HepG2 (cell line): ENCODE measurements at regions not wholly inside any gene's neighbourhood (a gene's known extent, or its start where the extent isn't known, plus 50 kb on each side); places are given as distances from the start of the nearest gene placed in this dataset.

Experiments
- ATAC-seq: fragments of 200-7000 bp; cut with Tn5 transposase; 3 replicates; pipeline ENCODE4 v1.9.1; 2020; ENCODE audit warnings: mild to moderate bottlenecking, moderate library complexity
- BruUV-seq: library from RNA; stranded (reverse); fragments of 400-500 nt; replicated peaks from 2 replicates; lab custom pipeline; 2021; lab: Mats Ljungman, UMichigan
- CTCF ChIA-PET: fragments of 300-600 bp; formaldehyde crosslinking; extraction: SDS; loops from one replicate; lab custom pipeline; 2021; ENCODE audit warnings: low total read pairs, inconsistent platforms, low intra/inter-chr PET ratio; lab: Yijun Ruan, JAX
- POLR2A ChIA-PET: fragments of 350-600 bp; sonication (Branson Sonifier 250); formaldehyde crosslinking; loops from one replicate; lab custom pipeline; 2020; ENCODE audit warnings: antibody characterized with exemption, inconsistent platforms; lab: Yijun Ruan, JAX
- DNase-seq: peaks from one replicate; pipeline ENCODE4 v3.0.0-alpha.2; 2015; ENCODE audit warnings: low spot score
- FAIRE-seq: peaks from 3 replicates; lab custom pipeline; 2011; peaks lifted over from hg19 to GRCh38; lab: Jason Lieb, UNC
- H2AFZ ChIP-seq: one replicate; pipeline ENCODE4 v1.6.1; 2011; ENCODE audit warnings: low read length, inconsistent platforms
- H3K27ac ChIP-seq: fragments of 300-600 bp; 3 replicates; pipeline ENCODE4 v1.8.0; 2011; ENCODE audit warnings: mixed run types, mild to moderate bottlenecking, mixed read lengths, low read length, inconsistent platforms; ENCODE audit not compliant: insufficient read depth; ENCODE audit errors: extremely low read length
- H3K27me3 ChIP-seq, 2 experiments: fragments of 200-600 bp in 1 of 2; 2 replicates in 1 of 2; 3 replicates in 1 of 2; pipeline versions ENCODE4 v1.6.0 to v1.8.0; 2011; ENCODE audit warnings: low read length in 2 of 2, mild to moderate bottlenecking in 2 of 2, moderate library complexity in 2 of 2, inconsistent platforms in 1 of 2; ENCODE audit not compliant: insufficient read depth in 2 of 2, control insufficient read depth in 1 of 2
- H3K36me3 ChIP-seq, 2 experiments: fragments of 200-600 bp in 1 of 2; replicated peaks in 1 of 2; 2 replicates in 1 of 2; 3 replicates in 1 of 2; pipeline versions ENCODE4 v1.5.1 to v1.8.0; 2011; ENCODE audit warnings: low read length in 2 of 2, inconsistent platforms in 1 of 2; ENCODE audit not compliant: insufficient read depth in 2 of 2, control insufficient read depth in 1 of 2
- H3K4me1 ChIP-seq: 2 replicates; pipeline ENCODE4 v1.5.1; 2012; ENCODE audit warnings: low read length, inconsistent platforms; ENCODE audit not compliant: insufficient read depth
- H3K4me2 ChIP-seq: 2 replicates; pipeline ENCODE4 v1.6.0; 2011; ENCODE audit warnings: low read depth, low read length, inconsistent platforms
- H3K4me3 ChIP-seq, 3 experiments: fragments of 200-600 bp in 1 of 3; sonication (generic), shearing (Covaris generic) in 1 of 3; replicated peaks in 1 of 3; 2 replicates each; pipeline ENCODE4 v1.5.1; 2011 to 2016; ENCODE audit warnings: low read length in 3 of 3, inconsistent platforms in 2 of 3, low read depth in 2 of 3, mild to moderate bottlenecking in 2 of 3, control low read depth in 1 of 3, mixed read lengths in 1 of 3; ENCODE audit not compliant: insufficient read depth in 1 of 3
- H3K79me2 ChIP-seq: one replicate; pipeline ENCODE4 v1.6.1; 2011; ENCODE audit warnings: low read length, inconsistent platforms; ENCODE audit not compliant: insufficient read depth
- H3K9ac ChIP-seq: 2 replicates; pipeline ENCODE4 v1.6.0; 2011; ENCODE audit warnings: mild to moderate bottlenecking, low read depth, low read length, inconsistent platforms; ENCODE audit not compliant: insufficient read depth
- H3K9me3 ChIP-seq: 2 replicates; pipeline ENCODE4 v1.5.1; 2012; ENCODE audit warnings: mild to moderate bottlenecking, low read length
- H4K20me1 ChIP-seq: 2 replicates; pipeline ENCODE4 v1.6.0; 2011; ENCODE audit warnings: inconsistent platforms, mild to moderate bottlenecking, low read length, moderate library complexity; ENCODE audit not compliant: insufficient read depth
- GZF1 ChIP-seq: sonication (generic); formaldehyde crosslinking; IDR thresholded peaks from 2 replicates; pipeline ENCODE4 v1.5.1; 2020; ENCODE audit warnings: mild to moderate bottlenecking, missing genetic modification reagents
- KDM2A ChIP-seq: sonication (generic); formaldehyde crosslinking; IDR thresholded peaks from 2 replicates; pipeline ENCODE4 v1.4.0; 2020; ENCODE audit warnings: low read depth, missing genetic modification reagents, borderline replicate concordance
- ZNF292 ChIP-seq: sonication (generic); formaldehyde crosslinking; IDR thresholded peaks from 2 replicates; pipeline ENCODE4 v1.8.1; 2022; ENCODE audit warnings: mild to moderate bottlenecking, low read depth, missing genetic modification reagents, borderline replicate concordance
- ZNF644 ChIP-seq: IDR thresholded peaks from 2 replicates; pipeline ENCODE4 v1.6.1; 2016; ENCODE audit warnings: low read depth
- ZNF75D ChIP-seq: sonication (generic); formaldehyde crosslinking; IDR thresholded peaks from 2 replicates; pipeline ENCODE4 v1.8.1; 2023; ENCODE audit warnings: missing genetic modification reagents, mild to moderate bottlenecking, borderline replicate concordance
- ZSCAN30 ChIP-seq: sonication (generic); formaldehyde crosslinking; IDR thresholded peaks from 2 replicates; pipeline ENCODE4 v1.5.0; 2020; ENCODE audit warnings: mild to moderate bottlenecking, missing genetic modification reagents
- WGBS: methylation state at CpG from one replicate; pipeline ENCODE4 v1.1.6; 2017; ENCODE audit warnings: low lambda C conversion rate; 5-methylcytosine and 5-hydroxymethylcytosine counted together
- in situ Hi-C: cut with HindIII; loops from 2 replicates; pipeline ENCODE4 v1.10.0; 2017; ENCODE audit warnings: low pct_unique_long_range_greater_than_20kb; ENCODE audit not compliant: extremely low pct_ligation_motif_present
- intact Hi-C: fragments of 100-400 bp; cut with micrococcal nuclease; formaldehyde crosslinking; loops from one replicate; pipeline ENCODE4 v1.10.0; 2022; ENCODE audit not compliant: unreplicated experiment
- TF ChIP-seq, protein P1 (sequence below): sonication (generic); formaldehyde crosslinking; IDR thresholded peaks from 2 replicates; pipeline ENCODE4 v1.9.0; 2022; ENCODE audit warnings: low read depth, missing genetic modification reagents
- TF ChIP-seq, protein P2 (sequence below): sonication (generic); formaldehyde crosslinking; IDR thresholded peaks from 2 replicates; pipeline ENCODE4 v1.9.0; 2021; ENCODE audit warnings: missing genetic modification reagents, borderline replicate concordance
- TF ChIP-seq, protein P3 (sequence below): sonication (generic); formaldehyde crosslinking; IDR thresholded peaks from 2 replicates; pipeline ENCODE4 v1.5.0; 2020; ENCODE audit warnings: mild to moderate bottlenecking, missing genetic modification reagents
- TF ChIP-seq, protein P4 (sequence below): sonication (generic); formaldehyde crosslinking; IDR thresholded peaks from 2 replicates; pipeline ENCODE4 v1.4.0; 2020; ENCODE audit warnings: missing genetic modification reagents

DNA sequence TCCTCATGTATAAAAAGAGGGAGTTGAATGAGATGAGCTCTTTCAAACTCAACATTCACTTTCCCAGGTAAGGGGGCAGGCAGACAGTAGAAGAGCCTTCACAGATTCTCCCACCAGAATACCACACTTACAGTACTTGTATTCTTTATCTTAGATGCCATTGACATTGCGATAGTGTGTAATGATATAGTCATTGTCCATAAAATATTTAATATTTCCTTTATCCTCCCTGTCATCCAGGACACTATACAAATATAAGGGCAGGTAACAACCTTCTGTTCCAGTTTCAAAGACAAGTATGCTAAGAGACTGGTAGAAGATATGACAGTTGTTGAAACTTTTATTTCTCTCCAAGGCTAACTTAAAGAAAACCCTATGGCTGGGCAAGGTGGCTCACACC, 56.5 kb upstream of the MTF2 start (continued):
- TF ChIP-seq, protein P1, sequence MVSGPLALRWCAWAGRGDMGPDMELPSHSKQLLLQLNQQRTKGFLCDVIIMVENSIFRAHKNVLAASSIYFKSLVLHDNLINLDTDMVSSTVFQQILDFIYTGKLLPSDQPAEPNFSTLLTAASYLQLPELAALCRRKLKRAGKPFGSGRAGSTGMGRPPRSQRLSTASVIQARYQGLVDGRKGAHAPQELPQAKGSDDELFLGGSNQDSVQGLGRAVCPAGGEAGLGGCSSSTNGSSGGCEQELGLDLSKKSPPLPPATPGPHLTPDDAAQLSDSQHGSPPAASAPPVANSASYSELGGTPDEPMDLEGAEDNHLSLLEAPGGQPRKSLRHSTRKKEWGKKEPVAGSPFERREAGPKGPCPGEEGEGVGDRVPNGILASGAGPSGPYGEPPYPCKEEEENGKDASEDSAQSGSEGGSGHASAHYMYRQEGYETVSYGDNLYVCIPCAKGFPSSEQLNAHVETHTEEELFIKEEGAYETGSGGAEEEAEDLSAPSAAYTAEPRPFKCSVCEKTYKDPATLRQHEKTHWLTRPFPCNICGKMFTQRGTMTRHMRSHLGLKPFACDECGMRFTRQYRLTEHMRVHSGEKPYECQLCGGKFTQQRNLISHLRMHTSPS (CRISPR knock-in tag): no peak
- TF ChIP-seq ZNF292 (CRISPR knock-in tag): no peak
- TF ChIP-seq ZNF75D (CRISPR knock-in tag): no peak
- no peak for TF ChIP-seq KDM2A (CRISPR knock-in tag)

DNA sequence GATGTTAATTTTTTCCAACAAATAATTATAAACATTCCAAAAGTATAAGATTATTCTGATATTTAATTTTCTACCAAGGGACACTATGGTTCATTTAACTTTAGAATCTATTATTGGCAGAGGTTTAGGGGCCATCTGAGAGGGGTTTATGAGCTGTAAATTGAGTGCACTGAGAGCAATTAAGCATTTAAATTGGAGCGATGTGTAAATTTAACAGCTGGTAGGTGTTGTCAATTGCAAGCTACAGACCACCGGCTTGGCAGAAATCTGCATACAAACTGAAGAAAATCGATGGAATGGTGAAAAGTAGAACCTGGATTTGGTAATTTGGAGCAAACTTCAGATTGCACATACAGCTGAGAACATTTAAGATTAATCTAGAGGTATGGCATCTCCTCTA, 55.8 kb upstream of the MTF2 start:
- Histone ChIP-seq H3K4me1 (no peaks in the 10 kb centered on the region), H3K4me2 (no peak overlapping the region), H3K4me3 (no peak overlapping the region), H3K79me2 (no peaks in the 10 kb centered on the region), H3K9ac (no peak overlapping the region), H3K36me3 (no peaks in the 10 kb centered on the region), H2AFZ (no peak overlapping the region), H3K27ac (no peak overlapping the region), H3K27me3 (no peaks in the 10 kb centered on the region; a peak in 2 of 5 replicates), H3K9me3 (no peaks in the 10 kb centered on the region), H4K20me1 (no peaks in the 10 kb centered on the region)
- CTCF ChIA-PET: interaction anchor here (3.7 kb wide), 1 partner anchor 39 kb away, joined by 45 read pairs; no protein-coding TSS in a partner anchor
- in situ Hi-C loops (loop anchor here (5.0 kb wide), 1 partner anchor 39 kb away; no protein-coding TSS in a partner anchor), intact Hi-C loops (no loop called here)
- POLR2A ChIA-PET: interaction anchor here (0.6 kb wide), 1 partner anchor 18 kb away, joined by 3 read pairs; no protein-coding TSS in a partner anchor
- TF ChIP-seq, protein P2, sequence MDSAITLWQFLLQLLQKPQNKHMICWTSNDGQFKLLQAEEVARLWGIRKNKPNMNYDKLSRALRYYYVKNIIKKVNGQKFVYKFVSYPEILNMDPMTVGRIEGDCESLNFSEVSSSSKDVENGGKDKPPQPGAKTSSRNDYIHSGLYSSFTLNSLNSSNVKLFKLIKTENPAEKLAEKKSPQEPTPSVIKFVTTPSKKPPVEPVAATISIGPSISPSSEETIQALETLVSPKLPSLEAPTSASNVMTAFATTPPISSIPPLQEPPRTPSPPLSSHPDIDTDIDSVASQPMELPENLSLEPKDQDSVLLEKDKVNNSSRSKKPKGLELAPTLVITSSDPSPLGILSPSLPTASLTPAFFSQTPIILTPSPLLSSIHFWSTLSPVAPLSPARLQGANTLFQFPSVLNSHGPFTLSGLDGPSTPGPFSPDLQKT (CRISPR knock-in tag): no peak
- TF ChIP-seq, protein P3, sequence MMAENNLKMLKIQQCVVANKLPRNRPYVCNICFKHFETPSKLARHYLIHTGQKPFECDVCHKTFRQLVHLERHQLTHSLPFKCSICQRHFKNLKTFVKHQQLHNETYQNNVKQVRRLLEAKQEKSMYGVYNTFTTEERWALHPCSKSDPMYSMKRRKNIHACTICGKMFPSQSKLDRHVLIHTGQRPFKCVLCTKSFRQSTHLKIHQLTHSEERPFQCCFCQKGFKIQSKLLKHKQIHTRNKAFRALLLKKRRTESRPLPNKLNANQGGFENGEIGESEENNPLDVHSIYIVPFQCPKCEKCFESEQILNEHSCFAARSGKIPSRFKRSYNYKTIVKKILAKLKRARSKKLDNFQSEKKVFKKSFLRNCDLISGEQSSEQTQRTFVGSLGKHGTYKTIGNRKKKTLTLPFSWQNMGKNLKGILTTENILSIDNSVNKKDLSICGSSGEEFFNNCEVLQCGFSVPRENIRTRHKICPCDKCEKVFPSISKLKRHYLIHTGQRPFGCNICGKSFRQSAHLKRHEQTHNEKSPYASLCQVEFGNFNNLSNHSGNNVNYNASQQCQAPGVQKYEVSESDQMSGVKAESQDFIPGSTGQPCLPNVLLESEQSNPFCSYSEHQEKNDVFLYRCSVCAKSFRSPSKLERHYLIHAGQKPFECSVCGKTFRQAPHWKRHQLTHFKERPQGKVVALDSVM (CRISPR knock-in tag): no peak
- TF ChIP-seq GZF1 (CRISPR knock-in tag): no peak
- no peak for TF ChIP-seq ZSCAN30 (CRISPR knock-in tag)
- TF ChIP-seq, protein P4, sequence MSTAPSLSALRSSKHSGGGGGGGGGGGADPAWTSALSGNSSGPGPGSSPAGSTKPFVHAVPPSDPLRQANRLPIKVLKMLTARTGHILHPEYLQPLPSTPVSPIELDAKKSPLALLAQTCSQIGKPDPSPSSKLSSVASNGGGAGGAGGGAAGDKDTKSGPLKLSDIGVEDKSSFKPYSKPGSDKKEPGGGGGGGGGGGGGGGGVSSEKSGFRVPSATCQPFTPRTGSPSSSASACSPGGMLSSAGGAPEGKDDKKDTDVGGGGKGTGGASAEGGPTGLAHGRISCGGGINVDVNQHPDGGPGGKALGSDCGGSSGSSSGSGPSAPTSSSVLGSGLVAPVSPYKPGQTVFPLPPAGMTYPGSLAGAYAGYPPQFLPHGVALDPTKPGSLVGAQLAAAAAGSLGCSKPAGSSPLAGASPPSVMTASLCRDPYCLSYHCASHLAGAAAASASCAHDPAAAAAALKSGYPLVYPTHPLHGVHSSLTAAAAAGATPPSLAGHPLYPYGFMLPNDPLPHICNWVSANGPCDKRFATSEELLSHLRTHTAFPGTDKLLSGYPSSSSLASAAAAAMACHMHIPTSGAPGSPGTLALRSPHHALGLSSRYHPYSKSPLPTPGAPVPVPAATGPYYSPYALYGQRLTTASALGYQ (CRISPR knock-in tag): no peak
- TF ChIP-seq ZNF644 (CRISPR knock-in tag): no peak
- no peak for FAIRE-seq
- BruUV-seq: no TSS peak
- WGBS: 15% methylated on average over 3 of the region's 3 CpGs
- no peak for DNase-seq
- ATAC-seq: no peak
